ENCODE measurements at regions not wholly inside any gene's neighbourhood (a gene's known extent, or its start where the extent isn't known, plus 50 kb on each side); places are given as distances from the start of the nearest gene placed in this dataset.

DNA sequence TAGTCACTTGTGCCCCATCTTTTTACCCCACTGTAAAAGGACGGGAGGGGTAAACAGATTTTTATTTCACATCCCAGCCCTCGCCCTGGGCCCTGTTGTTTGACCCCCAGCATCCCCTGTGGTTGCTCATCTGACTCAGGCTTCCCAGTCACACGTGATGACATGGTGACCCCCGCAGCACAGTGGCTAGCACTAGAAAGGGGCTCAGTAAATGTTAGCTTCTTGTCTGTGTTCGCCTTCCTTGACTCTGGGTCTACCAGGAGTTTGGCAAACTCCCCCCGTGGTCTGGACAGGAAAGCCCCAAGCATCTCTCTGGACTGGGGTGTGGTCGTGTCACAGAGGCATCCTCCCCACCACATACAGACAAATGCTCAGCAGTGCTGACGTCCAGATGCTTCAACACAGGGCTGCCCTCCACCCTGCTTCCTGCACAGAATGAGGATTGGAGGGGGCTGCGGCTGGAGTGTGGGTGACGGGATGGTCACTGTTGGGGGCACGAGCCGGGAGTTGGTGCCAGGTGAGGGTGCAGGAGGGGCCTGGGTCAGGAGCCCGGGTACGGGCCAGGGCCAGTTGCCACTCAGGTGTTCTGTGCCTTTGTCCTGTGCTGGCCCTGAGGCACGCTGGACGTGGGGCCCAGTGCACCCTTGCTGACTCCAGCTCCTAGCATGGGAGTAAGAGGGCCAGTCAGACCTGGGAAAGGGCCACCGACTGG is 69.1 kb downstream of the METRNL start:
- Mint-ChIP-seq H3K27me3 (peaks cover 12% of the 10 kb centered on the region), H3K4me1 (ENCODE audit: unreplicated experiment) (peaks cover 12% of the 10 kb centered on the region), H3K4me3 (no peak overlapping the region), H3K36me3 (no peaks in the 10 kb centered on the region), H3K27ac (no peak overlapping the region), H3K9me3 (peaks cover 3% of the 10 kb centered on the region)
- DNase-seq (ENCODE audit: extremely low spot score, unreplicated experiment) = no peak
- TF ChIP-seq, protein P1, sequence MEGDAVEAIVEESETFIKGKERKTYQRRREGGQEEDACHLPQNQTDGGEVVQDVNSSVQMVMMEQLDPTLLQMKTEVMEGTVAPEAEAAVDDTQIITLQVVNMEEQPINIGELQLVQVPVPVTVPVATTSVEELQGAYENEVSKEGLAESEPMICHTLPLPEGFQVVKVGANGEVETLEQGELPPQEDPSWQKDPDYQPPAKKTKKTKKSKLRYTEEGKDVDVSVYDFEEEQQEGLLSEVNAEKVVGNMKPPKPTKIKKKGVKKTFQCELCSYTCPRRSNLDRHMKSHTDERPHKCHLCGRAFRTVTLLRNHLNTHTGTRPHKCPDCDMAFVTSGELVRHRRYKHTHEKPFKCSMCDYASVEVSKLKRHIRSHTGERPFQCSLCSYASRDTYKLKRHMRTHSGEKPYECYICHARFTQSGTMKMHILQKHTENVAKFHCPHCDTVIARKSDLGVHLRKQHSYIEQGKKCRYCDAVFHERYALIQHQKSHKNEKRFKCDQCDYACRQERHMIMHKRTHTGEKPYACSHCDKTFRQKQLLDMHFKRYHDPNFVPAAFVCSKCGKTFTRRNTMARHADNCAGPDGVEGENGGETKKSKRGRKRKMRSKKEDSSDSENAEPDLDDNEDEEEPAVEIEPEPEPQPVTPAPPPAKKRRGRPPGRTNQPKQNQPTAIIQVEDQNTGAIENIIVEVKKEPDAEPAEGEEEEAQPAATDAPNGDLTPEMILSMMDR (conservative IDR thresholded peaks at IDR 0.05) = no peak

- DNase-seq (ENCODE audit: extremely low spot score, unreplicated experiment) = no peak
- no peak overlapping the region for H3K4me3 Mint-ChIP-seq
- H3K27ac Mint-ChIP-seq = no peak overlapping the region
- peaks cover 12% of the 10 kb centered on the region for H3K27me3 Mint-ChIP-seq
- peaks cover 12% of the 10 kb centered on the region for H3K4me1 Mint-ChIP-seq (ENCODE audit: unreplicated experiment)
- no peaks in the 10 kb centered on the region for H3K36me3 Mint-ChIP-seq
- TF ChIP-seq, protein P1 (conservative IDR thresholded peaks at IDR 0.05) = no peak
- peaks cover 3% of the 10 kb centered on the region for H3K9me3 Mint-ChIP-seq
Measured at GRCh38 chr17:83149029-83149725, 69.8 kb downstream of the METRNL start.

DNA sequence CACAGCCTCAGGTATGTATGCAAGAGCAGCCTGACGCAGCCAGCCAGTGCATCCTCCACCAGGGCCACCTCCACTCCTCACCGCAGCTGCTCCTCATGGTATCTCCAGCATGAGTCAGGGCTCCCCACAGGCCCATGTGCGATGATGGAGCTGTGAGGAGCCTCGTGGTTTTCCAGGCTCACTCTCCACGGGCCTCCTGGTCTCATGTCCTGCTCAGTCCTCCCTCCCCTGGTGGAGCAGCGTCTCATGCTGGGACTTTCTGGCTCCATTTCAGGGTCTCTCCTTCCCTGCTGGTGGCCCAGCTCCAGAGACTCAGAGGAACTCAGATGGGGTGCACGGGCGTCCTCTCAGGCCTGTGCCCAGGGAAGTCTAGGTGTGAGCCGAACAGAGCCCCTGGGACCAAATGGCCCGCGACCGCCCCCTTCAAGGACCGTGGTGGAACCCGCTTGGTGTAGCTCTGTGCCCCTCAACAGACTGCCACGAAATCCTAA is 70.4 kb downstream of the METRNL start:
- no peak overlapping the region for H3K27ac Mint-ChIP-seq
- H3K4me3 Mint-ChIP-seq = no peak overlapping the region
- H3K4me1 Mint-ChIP-seq (ENCODE audit: unreplicated experiment) = peaks cover 16% of the 10 kb centered on the region
- DNase-seq (ENCODE audit: extremely low spot score, unreplicated experiment) = no peak
- TF ChIP-seq, protein P1 (conservative IDR thresholded peaks at IDR 0.05) = no peak
- peaks cover 12% of the 10 kb centered on the region for H3K27me3 Mint-ChIP-seq
- H3K9me3 Mint-ChIP-seq = peaks cover 3% of the 10 kb centered on the region
- no peaks in the 10 kb centered on the region for H3K36me3 Mint-ChIP-seq

- peaks cover 21% of the 10 kb centered on the region for H3K4me1 Mint-ChIP-seq (ENCODE audit: unreplicated experiment)
- peak overlapping the region; percentile 50 for H3K27ac Mint-ChIP-seq
Measured at GRCh38 chr17:83150369-83151055, 71.1 kb downstream of the METRNL start.

GRCh38 chr17:83151056-83151441 is 71.6 kb downstream of the METRNL start:
- Mint-ChIP-seq H3K4me1 (ENCODE audit: unreplicated experiment) (peaks cover 26% of the 10 kb centered on the region), H3K27ac (peak overlapping the region; percentile 50), H3K4me3 (no peak overlapping the region), H3K9me3 (peaks cover 3% of the 10 kb centered on the region), H3K36me3 (no peaks in the 10 kb centered on the region), H3K27me3 (peaks cover 13% of the 10 kb centered on the region)
- no peak for DNase-seq (ENCODE audit: extremely low spot score, unreplicated experiment)
- TF ChIP-seq, protein P1 (conservative IDR thresholded peaks at IDR 0.05) = no peak

More at GRCh38 chr17:83150369-83151055, 71.1 kb downstream of the METRNL start:
- Mint-ChIP-seq H3K36me3 (no peaks in the 10 kb centered on the region), H3K27me3 (peaks cover 12% of the 10 kb centered on the region), H3K9me3 (peaks cover 3% of the 10 kb centered on the region), H3K4me3 (no peak overlapping the region)
- TF ChIP-seq, protein P1 (conservative IDR thresholded peaks at IDR 0.05) = no peak
- DNase-seq (ENCODE audit: extremely low spot score, unreplicated experiment) = no peak

All from type B pancreatic cell (in vitro differentiated cells).